ENCODE measurements at regions not wholly inside any gene's neighbourhood (a gene's known extent, or its start where the extent isn't known, plus 50 kb on each side); places are given as distances from the start of the nearest gene placed in this dataset.

GRCh38 chr2:161045726-161046125 lies 114.5 kb upstream of the TANK start:
- H3K4me1 ChIP-seq (ENCODE audit: control insufficient read depth, extremely low read depth, insufficient read depth, low read length): peaks cover 6% of the 10 kb centered on the region
- no peaks in the 10 kb centered on the region for H4K20me1 ChIP-seq (ENCODE audit: control insufficient read depth, extremely low read depth, insufficient read depth, low read length)
- H3K27me3 ChIP-seq (ENCODE audit: control insufficient read depth, extremely low read depth, insufficient read depth, low read length): no peaks in the 10 kb centered on the region
- FAIRE-seq (no peak), DNase-seq (ENCODE audit: low read depth, low spot score) (no peak)
- H3K36me3 ChIP-seq (ENCODE audit: control insufficient read depth in 2 of 2, extremely low read depth in 1 of 2, insufficient read depth in 2 of 2, low read length in 2 of 2): no peaks in the 10 kb centered on the region
- H3K9me1 ChIP-seq (ENCODE audit: control insufficient read depth, extremely low read depth, insufficient read depth, low read length): no peaks in the 10 kb centered on the region
- dilution Hi-C loops (cut with MboI; ENCODE audit: extremely low pct_ligation_motif_present, low sequenced_read_pairs): no loop called here
- no peaks in the 10 kb centered on the region for H3K9me3 ChIP-seq (ENCODE audit: control insufficient read depth, low read depth, low read length)
- H3K27ac ChIP-seq (ENCODE audit: control insufficient read depth, insufficient read depth, low read length): no peak overlapping the region
- H2AFZ ChIP-seq (ENCODE audit: control insufficient read depth, low read length): no peak overlapping the region
- TF ChIP-seq CTCF (optimal IDR thresholded peaks at IDR 0.05 in 1 of 3, IDR thresholded peaks at IDR 0.05 in 1 of 3, conservative IDR thresholded peaks at IDR 0.05 in 1 of 3; ENCODE audit: extremely low read depth in 1 of 3, insufficient read depth in 2 of 3, low read length in 3 of 3) (no peak), EZH2 (IDR thresholded peaks at IDR 0.05; ENCODE audit: low read length) (no peak)
- H3K9ac ChIP-seq (ENCODE audit: control insufficient read depth, extremely low read depth, insufficient read depth, low read length): no peak overlapping the region
- no peaks in the 10 kb centered on the region for H3K79me2 ChIP-seq (ENCODE audit: control insufficient read depth, insufficient read depth, low read length)
- no peak overlapping the region for H3K4me3 ChIP-seq (ENCODE audit: control insufficient read depth in 2 of 3, extremely low read depth in 1 of 3, insufficient read depth in 2 of 3, low read depth in 1 of 3, low read length in 3 of 3)
- no peak overlapping the region for H3K4me2 ChIP-seq (ENCODE audit: control insufficient read depth, extremely low read depth, insufficient read depth, low read depth, low read length)

GRCh38 chr2:161046876-161047275 lies 113.4 kb upstream of the TANK start:
- H3K36me3 ChIP-seq (ENCODE audit: control insufficient read depth in 2 of 2, extremely low read depth in 1 of 2, insufficient read depth in 2 of 2, low read length in 2 of 2): no peaks in the 10 kb centered on the region
- peaks cover 6% of the 10 kb centered on the region for H3K4me1 ChIP-seq (ENCODE audit: control insufficient read depth, extremely low read depth, insufficient read depth, low read length)
- no peaks in the 10 kb centered on the region for H4K20me1 ChIP-seq (ENCODE audit: control insufficient read depth, extremely low read depth, insufficient read depth, low read length)
- H3K9me1 ChIP-seq (ENCODE audit: control insufficient read depth, extremely low read depth, insufficient read depth, low read length): no peaks in the 10 kb centered on the region
- FAIRE-seq (no peak), DNase-seq (ENCODE audit: low read depth, low spot score) (no peak)
- H3K79me2 ChIP-seq (ENCODE audit: control insufficient read depth, insufficient read depth, low read length): no peaks in the 10 kb centered on the region
- H3K4me3 ChIP-seq (ENCODE audit: control insufficient read depth in 2 of 3, extremely low read depth in 1 of 3, insufficient read depth in 2 of 3, low read depth in 1 of 3, low read length in 3 of 3): no peak overlapping the region
- H3K4me2 ChIP-seq (ENCODE audit: control insufficient read depth, extremely low read depth, insufficient read depth, low read depth, low read length): no peak overlapping the region
- no peak overlapping the region for H3K9ac ChIP-seq (ENCODE audit: control insufficient read depth, extremely low read depth, insufficient read depth, low read length)
- H3K27me3 ChIP-seq (ENCODE audit: control insufficient read depth, extremely low read depth, insufficient read depth, low read length): no peaks in the 10 kb centered on the region
- no peaks in the 10 kb centered on the region for H3K9me3 ChIP-seq (ENCODE audit: control insufficient read depth, low read depth, low read length)
- TF ChIP-seq CTCF (optimal IDR thresholded peaks at IDR 0.05 in 1 of 3, IDR thresholded peaks at IDR 0.05 in 1 of 3, conservative IDR thresholded peaks at IDR 0.05 in 1 of 3; ENCODE audit: extremely low read depth in 1 of 3, insufficient read depth in 2 of 3, low read length in 3 of 3) (no peak), EZH2 (IDR thresholded peaks at IDR 0.05; ENCODE audit: low read length) (no peak)
- dilution Hi-C loops (cut with MboI; ENCODE audit: extremely low pct_ligation_motif_present, low sequenced_read_pairs): no loop called here
- H3K27ac ChIP-seq (ENCODE audit: control insufficient read depth, insufficient read depth, low read length): no peak overlapping the region
- no peak overlapping the region for H2AFZ ChIP-seq (ENCODE audit: control insufficient read depth, low read length)

Measured in keratinocyte (primary cell).